HG03097 (cell line): ENCODE measurements at regions not wholly inside any gene's neighbourhood (a gene's known extent, or its start where the extent isn't known, plus 50 kb on each side); places are given as distances from the start of the nearest gene placed in this dataset.

Experiments
- ATAC-seq: cut with Tn5 transposase; IDR thresholded peaks from one replicate; pipeline ENCODE4 v1.9.1; 2021; ENCODE audit not compliant: unreplicated experiment, low FRiP score

DNA sequence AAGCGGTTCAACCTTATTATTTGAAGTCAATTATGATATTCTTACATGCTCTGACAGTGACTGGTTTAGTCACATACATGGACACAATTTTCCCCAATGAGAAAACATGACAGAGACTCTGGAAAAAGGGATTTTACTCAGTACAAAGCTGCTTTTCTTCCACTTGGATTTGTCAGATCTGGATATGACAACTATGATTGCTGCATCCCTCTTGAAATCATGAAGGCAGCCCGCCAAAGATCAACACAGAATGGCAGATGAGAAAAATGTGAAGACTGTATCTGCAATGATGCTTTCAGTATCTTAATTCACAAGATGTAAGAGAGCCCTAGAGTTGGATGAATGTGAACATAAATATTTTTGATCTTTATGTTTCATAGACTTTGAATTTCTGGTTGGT is 439.6 kb downstream of the CDH8 start:
- no peak for ATAC-seq

- no peak for ATAC-seq
These were observed 440.6 kb downstream of the CDH8 start for GRCh38 chr16:61595605-61596004.

- no peak for ATAC-seq
These were observed 445.7 kb downstream of the CDH8 start for GRCh38 chr16:61590577-61590976.

DNA sequence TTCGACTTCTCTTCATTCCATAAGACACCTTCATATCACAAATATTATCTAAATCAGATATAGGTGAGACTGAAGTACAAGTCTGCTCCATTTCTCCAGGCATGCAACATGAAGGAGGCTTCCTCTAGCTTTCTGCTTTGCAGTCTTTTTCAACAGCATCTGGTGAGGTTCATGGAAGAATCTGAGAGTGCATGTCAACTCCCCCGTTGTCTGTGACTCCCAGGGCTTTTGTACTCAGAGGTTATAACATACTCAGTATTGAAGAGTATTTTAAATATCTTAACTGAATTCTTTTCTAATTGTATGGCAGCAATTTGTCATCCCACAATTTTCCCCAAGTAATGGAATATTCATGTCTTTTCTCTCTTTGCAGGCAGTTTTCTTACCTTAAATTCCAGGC is 448.7 kb downstream of the CDH8 start:
- ATAC-seq: no peak

DNA sequence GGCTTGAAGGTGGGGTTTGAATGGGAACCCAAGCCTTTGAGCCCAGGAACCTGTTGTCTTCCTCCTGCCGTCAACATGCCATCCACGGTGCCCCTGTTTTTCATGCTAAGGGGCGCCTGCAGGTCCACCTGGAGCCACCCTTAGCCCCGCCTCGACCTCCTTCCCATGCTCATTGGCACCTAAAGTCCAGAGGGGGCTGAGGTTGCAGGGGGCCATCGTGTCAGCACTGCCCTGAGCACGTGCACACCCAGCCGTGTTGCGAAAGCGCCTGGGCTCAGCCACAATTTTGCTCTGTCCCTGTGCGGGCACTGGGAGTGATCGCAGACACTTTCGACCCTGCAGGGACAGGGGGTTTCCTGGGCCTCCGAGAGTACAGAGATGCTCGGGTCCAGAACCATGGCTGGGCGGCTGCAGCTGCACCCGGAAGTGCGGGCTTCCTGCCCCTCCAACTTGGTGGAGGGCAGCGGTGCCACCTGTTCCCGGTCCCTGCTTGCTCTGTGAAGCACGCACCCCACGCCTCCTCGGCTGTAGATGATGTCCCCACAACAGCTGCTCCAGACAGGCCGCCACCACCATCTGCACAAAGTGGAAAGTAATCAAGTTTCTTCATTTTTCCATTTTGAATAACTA is 454.7 kb downstream of the CDH8 start:
- no peak for ATAC-seq

DNA sequence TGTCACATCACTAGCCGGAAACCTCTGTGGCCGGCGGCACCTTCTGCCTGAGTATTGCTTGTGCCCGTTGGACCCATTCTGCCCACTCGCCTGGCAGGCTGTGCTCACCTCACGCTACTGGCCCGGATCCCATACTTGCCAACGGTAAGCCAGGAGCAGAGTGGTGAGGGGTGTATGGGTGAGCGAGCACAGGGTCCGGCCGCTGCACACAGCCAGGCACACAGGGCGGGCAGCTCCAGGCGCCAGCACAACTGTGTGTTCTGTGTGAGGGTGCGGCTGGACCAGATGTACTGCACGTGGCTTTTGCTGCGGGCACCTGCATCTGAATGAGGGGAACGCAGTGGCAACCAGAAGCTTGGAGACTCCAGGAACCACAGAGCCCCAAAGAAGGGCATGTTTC is 455.7 kb downstream of the CDH8 start:
- no peak for ATAC-seq

DNA sequence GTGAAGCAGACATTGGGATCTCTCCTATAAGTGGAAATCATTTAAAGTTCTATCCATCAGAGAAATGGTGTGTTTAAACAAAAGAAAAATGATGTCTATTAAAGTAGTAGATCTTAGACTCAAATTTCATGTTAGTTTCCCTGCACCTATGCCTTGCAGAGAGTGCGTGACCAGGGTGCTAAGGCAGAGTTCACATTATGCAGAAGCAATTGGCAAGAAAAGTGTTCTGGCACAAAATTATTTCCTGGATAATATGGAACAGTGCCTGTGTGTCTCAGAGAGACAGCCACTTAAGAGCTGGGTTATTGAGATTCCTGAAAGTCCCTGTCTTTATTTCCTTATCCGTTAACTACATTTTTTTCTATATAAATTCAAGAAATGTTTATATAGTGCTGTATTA is 457.0 kb downstream of the CDH8 start:
- ATAC-seq: no peak

DNA sequence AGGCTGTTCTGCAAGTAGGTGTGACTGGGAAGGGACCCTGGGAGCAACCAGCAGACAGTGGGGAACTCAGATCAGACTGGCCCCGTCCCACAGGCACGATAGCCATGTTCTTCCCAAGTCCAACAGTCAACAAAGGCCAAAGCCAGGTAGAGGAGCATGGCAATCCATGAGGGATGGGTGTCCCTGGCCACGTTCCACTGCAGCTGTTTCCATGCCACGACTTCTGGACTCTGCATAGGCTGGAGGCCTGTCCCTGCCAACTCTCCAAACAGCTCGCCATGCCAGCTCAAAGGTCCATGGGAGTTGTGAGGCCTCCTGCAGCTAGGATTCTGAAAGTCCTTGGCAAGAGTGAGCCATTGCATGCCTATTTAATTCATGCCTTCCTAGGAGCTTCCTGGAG is 459.8 kb downstream of the CDH8 start:
- ATAC-seq: no peak

DNA sequence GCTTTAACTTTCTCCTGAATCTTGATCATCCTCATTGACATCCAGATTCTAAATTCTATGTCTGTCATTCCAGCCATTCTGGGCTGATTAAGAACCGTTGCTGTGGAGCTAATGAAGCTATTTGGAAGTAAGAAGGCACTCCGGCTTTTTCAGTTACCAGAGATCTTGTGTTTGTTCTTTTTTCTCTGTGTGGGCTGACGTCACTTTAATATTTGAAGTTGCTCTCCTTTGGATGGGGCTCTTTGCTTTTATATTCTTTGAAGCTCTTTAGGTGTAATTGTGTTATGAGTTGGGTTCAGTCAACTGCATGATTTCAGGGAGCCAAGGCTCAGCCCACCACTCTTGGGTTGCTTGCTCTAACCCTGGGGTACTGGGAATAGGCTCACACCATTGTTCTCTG is 460.6 kb downstream of the CDH8 start:
- no peak for ATAC-seq

DNA sequence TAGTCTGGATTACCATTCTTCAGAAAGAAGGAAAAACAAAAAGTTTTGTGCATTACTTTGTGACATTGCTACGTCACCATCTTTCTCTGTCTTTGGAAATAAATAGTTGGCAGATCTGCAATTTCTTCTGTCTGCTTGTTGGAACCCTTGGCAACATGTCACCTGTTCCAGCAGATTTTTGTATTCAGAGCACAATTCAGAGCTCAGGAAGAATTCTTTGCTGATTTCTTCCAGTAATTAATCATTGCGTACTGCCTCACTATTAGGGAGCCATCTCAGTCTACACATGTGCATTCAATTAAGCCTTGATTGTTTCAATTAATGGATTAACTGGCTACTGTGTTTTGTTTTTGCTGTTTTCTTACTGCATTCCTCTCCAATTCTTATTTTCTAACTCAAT is 467.2 kb downstream of the CDH8 start:
- no peak for ATAC-seq

GRCh38 chr16:61564716-61565115 is 471.5 kb downstream of the CDH8 start:
- no peak for ATAC-seq

- ATAC-seq: no peak
These were observed 480.4 kb downstream of the CDH8 start for GRCh38 chr16:61555718-61556441.

GRCh38 chr16:61549327-61549726 is 486.9 kb downstream of the CDH8 start:
- no peak for ATAC-seq

GRCh38 chr16:61547626-61548025 is 488.6 kb downstream of the CDH8 start:
- ATAC-seq: no peak

- ATAC-seq: no peak
These were observed 492.1 kb downstream of the CDH8 start for GRCh38 chr16:61544165-61544564.

GRCh38 chr16:61540216-61540615 is 496.0 kb downstream of the CDH8 start:
- ATAC-seq: no peak

DNA sequence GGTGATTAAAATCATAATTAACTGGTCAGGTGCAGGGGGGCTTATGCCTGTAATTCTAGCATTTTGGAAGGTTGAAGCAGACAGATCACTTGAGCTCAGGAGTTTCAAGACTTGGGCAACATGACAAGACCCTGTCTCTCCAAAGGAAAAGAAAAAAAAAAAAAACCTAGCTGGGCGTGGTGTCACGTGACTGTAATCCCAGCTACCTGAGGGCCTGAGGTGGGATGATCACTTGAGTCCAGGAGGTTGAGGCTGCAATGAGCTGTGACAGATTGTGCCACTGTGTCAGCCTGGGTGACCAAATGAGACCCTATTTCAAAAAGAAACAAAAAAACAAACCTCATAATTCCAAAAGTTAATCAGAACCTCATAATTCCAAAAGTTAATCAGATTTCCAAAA is 505.5 kb downstream of the CDH8 start:
- no peak for ATAC-seq

- no peak for ATAC-seq
These were observed 535.4 kb downstream of the CDH8 start for GRCh38 chr16:61500851-61501250.

- no peak for ATAC-seq
These were observed 556.0 kb downstream of the CDH8 start for GRCh38 chr16:61480250-61480649.

DNA sequence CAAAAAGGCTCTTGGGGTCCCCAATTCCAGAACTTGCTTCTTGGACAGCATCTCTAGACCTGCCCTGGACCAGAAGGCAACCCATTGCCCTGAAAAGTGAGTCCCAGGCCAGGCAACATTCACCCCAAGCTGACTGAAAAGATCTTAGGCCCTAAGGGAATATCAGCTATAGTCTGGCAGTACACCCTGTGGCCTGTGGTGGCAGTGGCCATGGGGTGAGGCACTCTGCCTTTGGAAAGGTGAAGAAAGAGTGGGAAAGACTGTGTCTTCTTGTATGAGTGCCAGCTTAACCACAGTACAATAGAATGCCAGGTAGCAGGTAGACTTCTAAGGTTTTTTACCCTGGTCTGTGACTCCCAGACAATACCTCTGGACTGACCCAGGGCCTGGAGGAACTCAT is 564.5 kb downstream of the CDH8 start:
- no peak for ATAC-seq

- no peak for ATAC-seq
These were observed 565.2 kb downstream of the CDH8 start for GRCh38 chr16:61471023-61471422.

GRCh38 chr16:61465285-61465684 is 571.0 kb downstream of the CDH8 start:
- no peak for ATAC-seq

- ATAC-seq: no peak
These were observed 576.2 kb downstream of the CDH8 start for GRCh38 chr16:61460020-61460419.
